Liver (tissue), 8 donors: ENCODE measurements at regions not wholly inside any gene's neighbourhood (a gene's known extent, or its start where the extent isn't known, plus 50 kb on each side); places are given as distances from the start of the nearest gene placed in this dataset.

Source experiments
- DNase-seq: peaks from one replicate; pipeline ENCODE4 v3.0.0-alpha.2; 2017; ENCODE audit warnings: low spot score
- H3K27ac ChIP-seq, 2 donors: one replicate each; pipeline ENCODE4 v1.7.0; 2013; ENCODE audit warnings: inconsistent platforms in 2 of 2, low read length in 2 of 2, control low read depth in 1 of 2, low read depth in 1 of 2, mild to moderate bottlenecking in 1 of 2
- H3K27me3 ChIP-seq, 4 donors: one replicate each; pipeline versions ENCODE4 v1.6.1 to v1.7.0; 2013; ENCODE audit warnings: low read length in 3 of 4, inconsistent platforms in 1 of 4, mild to moderate bottlenecking in 1 of 4, moderate library complexity in 1 of 4; ENCODE audit not compliant: control insufficient read depth in 4 of 4, insufficient read depth in 4 of 4
- H3K36me3 ChIP-seq, 4 donors: one replicate each; pipeline versions ENCODE4 v1.6.1 to v1.7.0; 2013; ENCODE audit warnings: low read length in 3 of 4, mild to moderate bottlenecking in 3 of 4, low read depth in 1 of 4, moderate library complexity in 1 of 4; ENCODE audit not compliant: control insufficient read depth in 4 of 4, insufficient read depth in 3 of 4
- H3K4me1 ChIP-seq, 4 donors: one replicate each; pipeline versions ENCODE4 v1.6.1 to v1.7.0; 2013; ENCODE audit warnings: low read length in 3 of 4, mild to moderate bottlenecking in 3 of 4, moderate library complexity in 1 of 4; ENCODE audit not compliant: control insufficient read depth in 4 of 4, insufficient read depth in 4 of 4
- H3K4me3 ChIP-seq, 3 donors: one replicate each; pipeline versions ENCODE4 v1.6.1 to v1.7.0; 2013; ENCODE audit warnings: low read length in 3 of 3, control low read depth in 1 of 3, low read depth in 1 of 3, mild to moderate bottlenecking in 1 of 3
- H3K9ac ChIP-seq, 2 donors: one replicate each; pipeline ENCODE4 v1.7.0; 2013; ENCODE audit warnings: low read length in 2 of 2, mild to moderate bottlenecking in 2 of 2, moderate library complexity in 2 of 2, control low read depth in 1 of 2, low read depth in 1 of 2
- H3K9me3 ChIP-seq, 4 donors: one replicate each; pipeline versions ENCODE4 v1.6.1 to v1.7.0; 2013; ENCODE audit warnings: low read length in 3 of 4; ENCODE audit not compliant: control insufficient read depth in 4 of 4
- CTCF ChIP-seq: fragments of 150-350 bp; IDR thresholded peaks from 2 replicates; pipeline ENCODE4 v1.5.1; 2017; ENCODE audit warnings: improper control_type of control experiment, low read depth, low read length; ENCODE audit not compliant: missing input control
- EGR1 ChIP-seq, 2 donors: IDR thresholded peaks; 2 replicates each; pipeline ENCODE4 v1.6.1; 2016 to 2018; ENCODE audit warnings: antibody characterized with exemption in 2 of 2, low read depth in 2 of 2
- FOXA1 ChIP-seq: IDR thresholded peaks from 2 replicates; pipeline ENCODE4 v1.6.1; 2016; ENCODE audit warnings: antibody characterized with exemption
- FOXA2 ChIP-seq: IDR thresholded peaks from 2 replicates; pipeline ENCODE4 v1.6.1; 2016; ENCODE audit warnings: antibody characterized with exemption
- GABPA ChIP-seq, 2 donors: IDR thresholded peaks in 1 of 2; conservative IDR thresholded peaks in 1 of 2; 2 replicates each; pipeline ENCODE4 v1.6.1; 2016; ENCODE audit warnings: antibody characterized with exemption in 2 of 2, mild to moderate bottlenecking in 1 of 2, moderate library complexity in 1 of 2
- HNF4A ChIP-seq, 2 donors: conservative IDR thresholded peaks; 2 replicates each; pipeline ENCODE4 v1.6.1; 2016; ENCODE audit warnings: antibody characterized with exemption in 2 of 2, mild to moderate bottlenecking in 2 of 2
- HNF4G ChIP-seq: IDR thresholded peaks from 2 replicates; pipeline ENCODE4 v1.6.1; 2016; ENCODE audit warnings: antibody characterized with exemption
- JUND ChIP-seq, 2 donors: IDR thresholded peaks; 2 replicates each; pipeline ENCODE4 v1.6.1; 2016; ENCODE audit warnings: antibody characterized with exemption in 2 of 2
- NR2F2 ChIP-seq: IDR thresholded peaks from 2 replicates; pipeline ENCODE4 v1.6.1; 2016; ENCODE audit warnings: antibody characterized with exemption
- RAD21 ChIP-seq, 2 donors: IDR thresholded peaks; 2 replicates each; pipeline ENCODE4 v1.6.1; 2016; ENCODE audit warnings: antibody characterized with exemption in 2 of 2, mild to moderate bottlenecking in 2 of 2
- REST ChIP-seq: IDR thresholded peaks from 2 replicates; pipeline ENCODE4 v1.6.1; 2016; ENCODE audit warnings: antibody characterized with exemption, mild to moderate bottlenecking
- RXRA ChIP-seq, 2 donors: IDR thresholded peaks; 2 replicates each; pipeline ENCODE4 v1.6.1; 2017 to 2018; ENCODE audit warnings: antibody characterized with exemption in 2 of 2, mild to moderate bottlenecking in 1 of 2
- SP1 ChIP-seq: IDR thresholded peaks from 2 replicates; pipeline ENCODE4 v1.6.1; 2018; ENCODE audit warnings: antibody characterized with exemption, mild to moderate bottlenecking
- TAF1 ChIP-seq: conservative IDR thresholded peaks from 2 replicates; pipeline ENCODE4 v1.6.1; 2016; ENCODE audit warnings: antibody characterized with exemption, mild to moderate bottlenecking
- YY1 ChIP-seq: IDR thresholded peaks from 2 replicates; pipeline ENCODE4 v1.6.1; 2016; ENCODE audit warnings: antibody characterized with exemption, mild to moderate bottlenecking
- ZBTB33 ChIP-seq: IDR thresholded peaks from 2 replicates; pipeline ENCODE4 v1.6.1; 2016; ENCODE audit warnings: antibody characterized with exemption
- WGBS: extraction: QIAGEN DNeasy Blood & Tissue Kit; methylation state at CpG from one replicate; pipeline ENCODE4 v1.1.7; 2013; 5-methylcytosine and 5-hydroxymethylcytosine counted together
- donor health status: healthy.
- donor health status: healthy.
- donor health status: healthy.
- donor health status: healthy.
- donor health status: healthy.

GRCh38 chr4:100809506-100809905, 291.7 kb upstream of the EMCN start:
- TF ChIP-seq RAD21 (IDR thresholded peaks at IDR 0.05) (no peak), EGR1 (IDR thresholded peaks at IDR 0.05; ENCODE audit: low read depth in 2 of 2) (no peak), NR2F2 (no peak), SP1 (no peak), YY1 (no peak), GABPA (IDR thresholded peaks at IDR 0.05 in 1 of 2, conservative IDR thresholded peaks at IDR 0.05 in 1 of 2) (no peak), HNF4A (conservative IDR thresholded peaks at IDR 0.05) (no peak), CTCF (no peak), FOXA2 (no peak)
- H3K4me1 ChIP-seq = no peaks in the 10 kb centered on the region
- DNase-seq = no peak
- H3K27ac ChIP-seq = no peak overlapping the region
- WGBS = 71% methylated on average over 2 of the region's 2 CpGs
- no peaks in the 10 kb centered on the region for H3K36me3 ChIP-seq
- H3K9me3 ChIP-seq = no peaks in the 10 kb centered on the region
- no peak overlapping the region for H3K4me3 ChIP-seq
- no peaks in the 10 kb centered on the region for H3K27me3 ChIP-seq
- no peak overlapping the region for H3K9ac ChIP-seq

GRCh38 chr4:100806988-100807387, 289.2 kb upstream of the EMCN start:
- H3K36me3 ChIP-seq = no peaks in the 10 kb centered on the region
- no peak for DNase-seq
- TF ChIP-seq YY1 (no peak), TAF1 (no peak), HNF4G (no peak), SP1 (no peak), FOXA2 (no peak), RXRA (IDR thresholded peaks at IDR 0.05) (no peak), ZBTB33 (no peak)

GRCh38 chr4:100805538-100805937, 287.7 kb upstream of the EMCN start:
- H3K4me1 ChIP-seq = no peaks in the 10 kb centered on the region
- H3K27ac ChIP-seq = no peak overlapping the region
- WGBS = 80% methylated on average over 7 of the region's 7 CpGs
- no peaks in the 10 kb centered on the region for H3K27me3 ChIP-seq
- H3K4me3 ChIP-seq = no peak overlapping the region
- TF ChIP-seq FOXA1 (no peak), HNF4A (conservative IDR thresholded peaks at IDR 0.05) (no peak), REST (no peak), GABPA (IDR thresholded peaks at IDR 0.05 in 1 of 2, conservative IDR thresholded peaks at IDR 0.05 in 1 of 2) (no peak), TAF1 (no peak), YY1 (no peak), RAD21 (IDR thresholded peaks at IDR 0.05) (no peak), JUND (IDR thresholded peaks at IDR 0.05) (no peak), EGR1 (IDR thresholded peaks at IDR 0.05; ENCODE audit: low read depth in 2 of 2) (no peak)
- no peaks in the 10 kb centered on the region for H3K36me3 ChIP-seq
- no peak overlapping the region for H3K9ac ChIP-seq
- no peak for DNase-seq
- H3K9me3 ChIP-seq = no peaks in the 10 kb centered on the region

More at GRCh38 chr4:100806988-100807387, 289.2 kb upstream of the EMCN start:
- Histone ChIP-seq H3K9me3 (no peaks in the 10 kb centered on the region), H3K27ac (no peak overlapping the region), H3K4me1 (no peaks in the 10 kb centered on the region), H3K4me3 (no peak overlapping the region), H3K9ac (no peak overlapping the region), H3K27me3 (no peaks in the 10 kb centered on the region)
